B cell (primary cell): ENCODE measurements at regions not wholly inside any gene's neighbourhood (a gene's known extent, or its start where the extent isn't known, plus 50 kb on each side); places are given as distances from the start of the nearest gene placed in this dataset.

Source experiments
- ATAC-seq: fragments of 200-7000 bp; cut with Tn5 transposase; one replicate; pipeline ENCODE4 v1.10.0; 2021; ENCODE audit warnings: low read depth, mild to moderate bottlenecking, moderate number of reproducible peaks, moderate library complexity
- CTCF ChIA-PET: fragments of 350-600 bp; sonication (Branson Sonifier 250); formaldehyde crosslinking; loops from one replicate; lab custom pipeline; 2021; ENCODE audit warnings: antibody characterized with exemption, inconsistent platforms; lab: Charles Lee
- POLR2A ChIA-PET: fragments of 350-600 bp; sonication (Branson Sonifier 250); formaldehyde crosslinking; loops from one replicate; lab custom pipeline; 2021; ENCODE audit warnings: antibody characterized with exemption; lab: Charles Lee
- DNase-seq: peaks from one replicate; pipeline ENCODE4 v3.0.0; 2013
- H2AFZ ChIP-seq: 2 replicates; pipeline ENCODE4 v1.6.1; 2012; ENCODE audit warnings: mild to moderate bottlenecking, low read depth, low read length; ENCODE audit not compliant: insufficient read depth, poor library complexity, severe bottlenecking
- H3K27ac ChIP-seq, 2 donors: 1 replicate in 1 of 2; 2 replicates in 1 of 2; pipeline ENCODE4 v1.5.1; 2012 to 2013; ENCODE audit warnings: low read length in 2 of 2, mild to moderate bottlenecking in 2 of 2, moderate library complexity in 1 of 2
- H3K27me3 ChIP-seq, 4 experiments: fragments of 200-600 bp in 1 of 4; sonication (generic) in 1 of 4; replicated peaks in 1 of 4; 1 replicate in 2 of 4; 2 replicates in 2 of 4; pipeline versions ENCODE4 v1.6.1 to v1.7.0; 2013 to 2016; ENCODE audit warnings: low read length in 3 of 4, mild to moderate bottlenecking in 2 of 4, mixed read lengths in 1 of 4, moderate library complexity in 1 of 4; ENCODE audit not compliant: insufficient read depth in 4 of 4, control insufficient read depth in 3 of 4; ENCODE audit errors: control extremely low read depth in 1 of 4
- H3K36me3 ChIP-seq, 2 experiments: replicated peaks in 1 of 2; 1 replicate in 1 of 2; 2 replicates in 1 of 2; pipeline versions ENCODE4 v1.6.1 to v1.7.1; 2013; ENCODE audit warnings: low read length in 1 of 2; ENCODE audit not compliant: insufficient read depth in 2 of 2, control insufficient read depth in 1 of 2; ENCODE audit errors: control extremely low read depth in 1 of 2, extremely low read depth in 1 of 2
- H3K4me1 ChIP-seq, 2 donors: fragments of 200-600 bp in 1 of 2; sonication (generic) in 1 of 2; 1 replicate in 1 of 2; 2 replicates in 1 of 2; pipeline versions ENCODE4 v1.5.1 to v1.6.1; 2013 to 2017; ENCODE audit warnings: low read length in 2 of 2; ENCODE audit not compliant: control insufficient read depth in 2 of 2, insufficient read depth in 2 of 2
- H3K4me2 ChIP-seq: replicated peaks from 2 replicates; pipeline ENCODE3; 2012; ENCODE audit warnings: mild to moderate bottlenecking, low read depth, low read length; ENCODE audit not compliant: poor library complexity, severe bottlenecking
- H3K4me3 ChIP-seq, 5 experiments: fragments of 200-600 bp in 1 of 5; sonication (generic) in 1 of 5; 1 replicate in 3 of 5; 2 replicates in 2 of 5; pipeline versions ENCODE4 v1.5.1 to v1.7.0; 2011 to 2016; ENCODE audit warnings: low read length in 4 of 5, mild to moderate bottlenecking in 4 of 5, low read depth in 2 of 5, control low read depth in 1 of 5, moderate library complexity in 1 of 5; ENCODE audit not compliant: insufficient read depth in 1 of 5; ENCODE audit errors: control extremely low read depth in 1 of 5, extremely low read depth in 1 of 5
- H3K79me2 ChIP-seq: fragments of 200-600 bp; sonication (generic); one replicate; pipeline ENCODE4 v1.6.0; 2016; ENCODE audit warnings: low read length; ENCODE audit not compliant: control insufficient read depth, insufficient read depth
- H3K9ac ChIP-seq: fragments of 200-600 bp; sonication (generic); 2 replicates; pipeline ENCODE4 v1.6.1; 2017; ENCODE audit warnings: mild to moderate bottlenecking, low read length, moderate library complexity
- H3K9me3 ChIP-seq, 3 donors: one replicate each; pipeline versions ENCODE4 v1.6.1 to v1.7.1; 2013; ENCODE audit warnings: low read length in 2 of 3; ENCODE audit not compliant: control insufficient read depth in 2 of 3, insufficient read depth in 1 of 3; ENCODE audit errors: control extremely low read depth in 1 of 3
- H4K20me1 ChIP-seq: 2 replicates; pipeline ENCODE4 v1.6.0; 2012; ENCODE audit warnings: mild to moderate bottlenecking, low read length; ENCODE audit not compliant: insufficient read depth, control insufficient read depth, poor library complexity, severe bottlenecking
- H3K27ac Mint-ChIP-seq: one replicate; pipeline ENCODE4 v1.8.0; 2021; ENCODE audit warnings: mixed read lengths
- H3K27me3 Mint-ChIP-seq: one replicate; pipeline ENCODE4 v1.8.0; 2021; ENCODE audit warnings: mixed read lengths
- H3K4me1 Mint-ChIP-seq: one replicate; pipeline ENCODE4 v1.8.0; 2021; ENCODE audit warnings: mixed read lengths
- H3K4me3 Mint-ChIP-seq: one replicate; pipeline ENCODE4 v1.8.0; 2021; ENCODE audit warnings: mixed read lengths
- H3K9me3 Mint-ChIP-seq: one replicate; pipeline ENCODE4 v1.8.0; 2022; ENCODE audit warnings: mixed read lengths; ENCODE audit not compliant: insufficient read depth
- CTCF ChIP-seq: fragments of 200-600 bp; IDR thresholded peaks from one replicate; pipeline ENCODE4 v1.8.0; 2022; ENCODE audit warnings: antibody characterized with exemption, mild to moderate bottlenecking
- EZH2 ChIP-seq: IDR thresholded peaks from 2 replicates; pipeline ENCODE4 v1.6.1; 2012; ENCODE audit warnings: borderline replicate concordance, low read depth, mild to moderate bottlenecking, moderate library complexity, low read length; ENCODE audit not compliant: insufficient read depth, poor library complexity, severe bottlenecking
- WGBS: methylation state at CpG from one replicate; pipeline ENCODE4 v1.1.5; 2013; ENCODE audit warnings: missing lambda C conversion rate; ENCODE audit not compliant: insufficient coverage; 5-methylcytosine and 5-hydroxymethylcytosine counted together
- intact Hi-C: fragments of 100-400 bp; cut with micrococcal nuclease; formaldehyde crosslinking; loops from one replicate; pipeline ENCODE4 v1.10.0; 2022

GRCh38 chr12:105998561-105998960 lies 140.2 kb downstream of the NUAK1 start:
- Histone ChIP-seq H3K27ac (no peak overlapping the region), H3K4me1 (no peaks in the 10 kb centered on the region), H3K79me2 (no peaks in the 10 kb centered on the region), H3K4me3 (no peak overlapping the region), H2AFZ (no peak overlapping the region), H3K36me3 (no peaks in the 10 kb centered on the region), H3K4me2 (no peak overlapping the region), H3K9me3 (peaks cover 0 to 5% (median 0%) of the 10 kb centered on the region in 3 donors), H4K20me1 (no peaks in the 10 kb centered on the region), H3K27me3 (no peaks in the 10 kb centered on the region), H3K9ac (no peak overlapping the region)
- Mint-ChIP-seq H3K27me3 (peaks cover 29% of the 10 kb centered on the region), H3K4me1 (no peaks in the 10 kb centered on the region), H3K9me3 (no peaks in the 10 kb centered on the region), H3K27ac (no peak overlapping the region), H3K4me3 (no peak overlapping the region)
- ChIA-PET POLR2A (no interaction called here), CTCF (no interaction called here)
- DNase-seq (no peak), ATAC-seq (no peak)
- intact Hi-C loops: no loop called here
- no CpG with 5 or more reads among the region's 1 CpG for WGBS
- TF ChIP-seq CTCF (no peak), EZH2 (no peak)

- H3K9ac ChIP-seq: no peak overlapping the region
- ATAC-seq (no peak), DNase-seq (no peak)
- H4K20me1 ChIP-seq: no peaks in the 10 kb centered on the region
- WGBS: 100% methylated on average over 2 of the region's 3 CpGs
- H3K4me1 ChIP-seq: no peaks in the 10 kb centered on the region
- no peak overlapping the region for H3K27ac ChIP-seq
- H3K4me1 Mint-ChIP-seq: no peaks in the 10 kb centered on the region
- H3K4me2 ChIP-seq: no peak overlapping the region
- H3K4me3 Mint-ChIP-seq: no peak overlapping the region
- no peaks in the 10 kb centered on the region for H3K36me3 ChIP-seq
- no peaks in the 10 kb centered on the region for H3K9me3 Mint-ChIP-seq
- no peak for TF ChIP-seq EZH2
- no peak for TF ChIP-seq CTCF
- ChIA-PET POLR2A (no interaction called here), CTCF (no interaction called here)
- H3K27ac Mint-ChIP-seq: no peak overlapping the region
- intact Hi-C loops: no loop called here
- peaks cover 23% of the 10 kb centered on the region for H3K27me3 Mint-ChIP-seq
- no peak overlapping the region for H2AFZ ChIP-seq
- no peak overlapping the region for H3K4me3 ChIP-seq
- no peaks in the 10 kb centered on the region for H3K79me2 ChIP-seq
- no peaks in the 10 kb centered on the region for H3K9me3 ChIP-seq
- no peaks in the 10 kb centered on the region for H3K27me3 ChIP-seq
These were observed 138.2 kb downstream of the NUAK1 start for GRCh38 chr12:106000382-106001104.
